Superior temporal gyrus (tissue), 1 donor: ENCODE measurements at regions not wholly inside any gene's neighbourhood (a gene's known extent, or its start where the extent isn't known, plus 50 kb on each side); places are given as distances from the start of the nearest gene placed in this dataset.
"Not testable (repeated sequence)": the region's sequence is repeated elsewhere in the genome, so short reads cannot be mapped to it uniquely, and the experiment has no call there.

Experiments used
- DNase-seq: peaks from one replicate; pipeline ENCODE4 v3.0.0-alpha.2; 2016; ENCODE audit errors: extremely low spot score

DNA sequence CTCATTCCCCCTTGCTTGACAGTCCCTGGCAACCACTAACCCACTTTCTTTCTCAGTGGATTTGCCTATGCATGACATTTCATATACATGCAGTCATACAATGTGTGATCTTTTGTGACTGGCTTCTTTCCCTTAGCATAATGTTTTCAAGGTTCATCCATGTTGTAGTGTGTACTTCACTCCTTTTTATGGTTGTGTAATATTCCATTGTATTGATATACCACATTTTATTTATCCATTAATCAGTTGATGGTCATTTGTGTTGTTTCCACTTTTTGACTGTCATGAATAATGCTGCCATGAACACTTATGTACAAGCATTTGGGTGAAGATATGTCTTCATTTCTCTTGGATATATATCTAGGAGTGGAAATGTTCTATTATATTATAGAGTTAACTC, 127.7 kb upstream of the GRIK3 start:
- DNase-seq = no peak

- DNase-seq = no peak
Measured at GRCh38 chr1:37166005-37166404, 131.7 kb upstream of the GRIK3 start.

DNA sequence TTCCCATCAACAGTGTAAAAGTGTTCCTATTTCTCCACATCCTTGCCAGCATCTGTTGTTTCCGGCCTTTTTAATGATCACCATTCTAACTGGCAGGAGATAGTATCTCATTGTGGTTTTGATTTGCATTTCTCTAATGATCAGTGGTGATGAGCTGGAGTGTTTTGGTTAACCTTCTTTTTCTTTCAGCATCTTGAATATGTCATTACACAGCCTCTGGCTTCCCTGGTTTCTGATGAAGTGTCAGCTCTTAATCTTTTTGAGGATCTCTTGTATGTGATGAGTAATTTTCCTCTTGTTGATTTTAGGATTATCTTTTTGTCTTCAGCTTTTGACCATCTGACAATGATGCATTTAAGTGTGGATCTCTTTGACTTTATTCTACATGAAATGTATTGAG, 133.2 kb upstream of the GRIK3 start:
- no peak for DNase-seq

GRCh38 chr1:37169241-37169640, 134.9 kb upstream of the GRIK3 start:
- DNase-seq = no peak

DNA sequence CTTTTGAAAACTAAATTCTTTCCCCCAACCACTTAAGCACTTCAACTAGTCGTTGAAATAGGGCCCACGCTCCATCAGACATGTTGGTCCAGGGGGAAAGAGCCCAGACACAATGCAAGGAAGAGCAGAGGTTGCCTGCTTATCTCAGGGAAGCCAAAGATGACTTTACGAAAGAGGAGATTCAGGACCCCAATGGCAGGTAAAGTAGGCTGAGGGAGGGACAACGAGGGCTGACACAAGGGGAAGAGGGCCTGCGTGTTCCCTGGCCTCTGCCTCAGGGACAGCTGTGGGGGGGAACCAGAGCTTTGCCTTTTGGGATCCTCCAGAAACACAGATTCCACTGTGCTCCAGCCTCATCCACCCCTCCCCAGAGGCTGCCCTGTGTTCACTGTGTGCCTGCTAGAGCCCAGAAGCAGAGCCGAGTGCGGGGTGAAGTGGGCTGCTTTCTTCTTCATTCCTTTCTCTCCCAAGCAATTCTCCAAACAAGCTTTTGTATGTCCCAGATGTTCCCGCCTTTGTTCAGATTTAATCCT, 135.5 kb upstream of the GRIK3 start:
- DNase-seq = no peak

GRCh38 chr1:37171691-37172090, 137.4 kb upstream of the GRIK3 start:
- DNase-seq = no peak

- no peak for DNase-seq
Measured at GRCh38 chr1:37174341-37174740, 140.0 kb upstream of the GRIK3 start.

GRCh38 chr1:37174876-37175275, 140.6 kb upstream of the GRIK3 start:
- no peak for DNase-seq

GRCh38 chr1:37175666-37176215, 141.4 kb upstream of the GRIK3 start:
- DNase-seq = no peak

- DNase-seq = no peak
Measured at GRCh38 chr1:37176269-37176668, 142.0 kb upstream of the GRIK3 start.

DNA sequence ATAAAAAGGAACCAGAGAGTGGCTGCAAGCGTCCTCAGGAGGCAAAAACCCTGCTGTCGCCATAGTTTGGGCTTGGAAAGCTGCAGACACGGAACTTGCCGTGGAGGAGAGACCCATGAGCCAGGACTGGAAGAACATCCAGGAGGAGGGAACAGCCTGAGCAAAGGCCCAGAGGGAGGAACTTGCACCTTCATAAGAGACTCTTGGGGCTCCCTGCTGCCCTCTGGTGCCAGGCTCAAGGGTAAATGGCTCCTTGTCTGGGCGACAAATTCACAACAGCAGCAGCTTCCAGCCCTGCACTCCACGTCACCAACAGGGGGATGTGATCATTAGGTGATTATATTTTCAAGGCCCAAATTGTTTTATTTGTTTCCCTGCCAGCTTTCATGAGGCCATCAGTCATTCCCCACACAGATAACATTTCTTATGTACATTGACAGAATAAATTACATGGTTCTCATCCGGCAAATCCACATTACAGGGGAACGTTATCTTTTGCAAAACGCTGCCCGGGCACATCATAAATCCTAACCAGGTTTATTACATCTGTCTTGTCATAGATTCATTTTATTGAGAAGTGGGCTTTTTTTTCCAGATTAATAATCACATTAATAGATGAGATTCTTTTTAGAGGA, 143.0 kb upstream of the GRIK3 start:
- DNase-seq = peak; percentile 34

DNA sequence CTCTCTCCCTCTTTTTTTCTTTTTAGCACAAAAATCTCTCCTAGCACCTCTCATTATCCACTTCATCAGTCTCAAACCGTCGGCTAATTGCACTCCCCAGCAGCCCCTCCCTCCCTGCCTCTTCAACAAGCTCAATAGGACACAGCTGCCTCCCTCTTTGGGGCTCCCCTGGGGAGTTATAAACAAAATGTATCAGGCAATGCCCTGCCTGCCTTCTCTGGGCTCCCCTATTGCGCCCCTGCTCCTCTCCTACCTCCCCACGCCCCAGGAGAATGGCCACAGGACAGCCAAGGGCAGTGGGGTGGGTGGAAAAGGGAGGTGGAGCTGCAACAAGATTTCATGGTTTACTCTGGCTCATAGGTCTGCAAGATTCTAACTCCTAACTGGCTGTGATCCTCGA, 147.1 kb upstream of the GRIK3 start:
- no peak for DNase-seq

DNA sequence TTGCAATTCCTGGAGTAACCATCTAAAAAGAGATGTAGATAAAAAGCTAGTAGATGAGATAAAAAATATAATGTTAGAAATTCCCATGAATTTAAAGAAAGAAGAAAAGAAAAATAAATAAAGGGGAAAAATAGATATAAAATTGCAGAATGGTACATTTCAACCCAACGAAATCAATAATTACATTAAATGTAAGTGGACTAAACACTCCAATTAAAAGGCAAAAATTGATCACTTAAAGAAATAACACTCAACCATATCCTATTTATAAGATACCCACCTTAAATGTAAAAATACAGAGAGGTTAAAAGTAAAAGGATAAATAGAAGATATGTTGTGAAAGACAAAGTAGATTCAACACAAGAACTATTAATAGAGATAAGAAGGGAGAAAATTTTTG, 150.5 kb upstream of the GRIK3 start:
- DNase-seq = no peak

DNA sequence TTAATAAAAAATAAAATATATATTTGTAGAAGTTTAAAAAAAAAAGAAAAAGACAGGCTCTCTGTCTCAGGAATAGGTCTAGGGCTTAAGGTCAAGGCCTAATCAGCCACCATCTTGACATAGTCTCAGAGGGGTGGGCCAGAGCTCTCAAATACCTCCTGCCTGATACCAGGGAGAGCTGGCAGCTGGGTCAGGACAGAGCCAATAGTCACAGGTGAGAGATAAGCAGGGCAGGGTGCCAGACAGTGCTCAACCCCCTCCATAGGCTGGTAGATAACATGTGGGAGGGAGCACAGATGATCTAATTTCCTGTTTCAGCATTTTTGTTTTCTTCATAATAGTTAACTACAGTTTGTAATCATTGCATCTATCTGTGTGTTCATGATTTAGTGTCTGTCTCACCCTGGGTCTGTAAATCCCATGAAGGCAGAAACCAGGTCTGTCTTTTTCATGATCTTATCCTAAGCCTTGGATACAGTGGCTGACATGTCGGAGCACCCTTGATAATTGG, 152.0 kb upstream of the GRIK3 start:
- DNase-seq = no peak

GRCh38 chr1:37189111-37189510, 154.8 kb upstream of the GRIK3 start:
- DNase-seq = no peak

- no peak for DNase-seq
Measured at GRCh38 chr1:37197411-37197810, 163.1 kb upstream of the GRIK3 start.

DNA sequence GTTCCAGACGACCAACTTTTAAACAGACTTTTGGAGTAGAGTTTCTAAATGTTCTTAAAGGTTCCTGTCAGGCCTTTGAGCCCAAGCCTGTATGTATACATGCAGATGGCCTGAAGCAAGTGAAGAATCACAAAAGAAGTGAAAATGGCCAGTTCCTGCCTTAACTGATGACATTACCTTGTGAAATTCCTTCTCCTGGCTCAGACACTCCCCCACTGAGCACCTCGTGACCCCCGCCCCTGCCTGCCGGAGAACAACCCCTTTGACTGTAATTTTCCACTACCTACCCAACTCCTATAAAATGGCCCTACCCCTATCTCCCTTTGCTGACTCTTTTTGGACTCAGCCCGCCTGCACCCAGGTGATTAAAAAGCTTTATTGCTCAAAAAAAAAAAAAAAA, 180.0 kb upstream of the GRIK3 start:
- DNase-seq = not testable (repeated sequence)

DNA sequence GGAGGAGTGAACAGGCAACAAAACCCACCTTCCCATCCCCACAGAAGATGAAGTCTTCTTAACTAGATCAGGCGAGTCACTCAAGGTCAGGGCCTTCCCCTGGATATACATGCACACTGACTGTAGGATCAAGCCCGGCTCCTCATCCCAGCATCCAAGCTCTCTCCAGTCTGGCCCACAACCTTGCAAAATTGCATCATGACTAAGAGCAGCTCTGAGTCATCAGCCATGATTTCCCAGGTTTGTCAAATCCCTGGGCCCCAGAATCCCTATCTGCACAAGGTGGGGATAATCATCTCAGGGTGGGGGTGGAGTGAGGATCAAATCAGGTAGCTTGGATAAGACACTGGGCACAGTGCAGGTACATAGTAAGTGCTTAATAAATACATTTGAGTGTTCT, 199.3 kb upstream of the GRIK3 start:
- no peak for DNase-seq

GRCh38 chr1:37234941-37235418, 200.7 kb upstream of the GRIK3 start:
- DNase-seq = peak; percentile 83

- DNase-seq = no peak
Measured at GRCh38 chr1:37237948-37238347, 203.6 kb upstream of the GRIK3 start.

DNA sequence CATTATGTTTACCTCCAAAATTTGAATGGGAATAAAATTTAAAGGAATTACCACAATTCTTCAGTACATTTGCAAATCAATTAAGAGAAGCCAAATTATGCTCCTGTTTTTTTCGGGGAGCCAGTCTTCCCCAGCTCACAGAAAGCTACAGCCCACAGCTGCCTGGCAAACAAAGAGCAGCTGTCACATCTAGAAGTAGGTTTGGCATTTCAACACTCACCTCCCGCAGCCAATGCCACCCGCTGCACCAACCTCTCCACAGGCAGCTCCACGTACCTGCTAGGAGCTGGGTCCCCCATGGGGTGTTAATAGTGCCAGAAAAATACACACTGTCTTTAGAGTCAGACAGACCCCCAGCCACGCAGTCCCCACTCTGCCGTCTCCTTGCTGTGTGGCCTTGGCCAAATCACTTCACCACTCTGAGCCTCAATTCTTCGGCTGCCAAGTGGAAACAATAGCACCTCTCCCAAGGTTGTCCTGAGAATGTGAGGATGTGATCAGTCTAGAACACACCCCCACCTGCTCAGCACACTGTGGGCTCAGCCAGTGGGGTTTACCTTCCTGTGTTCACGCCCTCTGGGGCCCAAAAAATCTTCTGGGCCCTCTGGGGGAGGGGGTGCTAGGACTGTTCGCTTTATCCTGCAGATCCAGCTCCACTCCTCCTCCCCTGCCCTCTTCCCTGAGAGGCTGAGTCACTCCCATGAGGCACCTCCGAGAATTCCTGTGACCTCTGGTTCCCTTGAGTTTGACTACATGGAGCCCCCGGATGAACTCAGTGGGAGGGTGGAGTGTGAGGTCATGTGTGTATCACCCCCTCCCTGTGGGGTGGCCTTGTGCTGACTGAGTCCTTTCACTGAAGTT, 204.3 kb upstream of the GRIK3 start:
- DNase-seq = no peak

DNA sequence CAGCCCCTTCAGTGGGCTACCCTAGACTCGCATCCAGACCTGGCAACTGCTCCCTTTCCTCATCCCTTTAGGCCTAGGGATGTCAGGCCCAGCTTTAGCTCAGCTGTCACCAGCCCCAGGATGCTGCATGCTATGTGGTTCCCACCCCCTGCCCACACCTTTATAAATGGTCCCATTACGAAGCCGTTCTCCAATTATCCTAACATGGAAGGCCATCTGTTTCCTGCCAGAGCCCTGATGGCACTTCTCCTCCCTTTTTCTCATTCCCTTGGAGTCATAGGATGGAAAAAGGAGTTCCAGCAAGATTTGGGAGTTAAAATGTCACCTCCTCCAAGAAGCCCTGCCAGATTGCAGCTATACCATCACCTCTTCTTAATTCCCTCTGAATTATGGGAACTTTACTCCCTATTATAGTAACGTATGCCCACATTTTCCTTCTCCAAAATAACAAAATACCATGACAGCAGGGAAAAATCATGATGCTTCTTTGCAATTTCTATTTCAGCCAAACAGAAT, 205.0 kb upstream of the GRIK3 start:
- DNase-seq = no peak
